Pulmonary artery endothelial cell (primary cell): ENCODE measurements at regions not wholly inside any gene's neighbourhood (a gene's known extent, or its start where the extent isn't known, plus 50 kb on each side); places are given as distances from the start of the nearest gene placed in this dataset.

Source experiments
- DNase-seq: peaks from one replicate; pipeline ENCODE4 v3.0.0-alpha.2; 2011; ENCODE audit warnings: low read depth, low spot score

DNA sequence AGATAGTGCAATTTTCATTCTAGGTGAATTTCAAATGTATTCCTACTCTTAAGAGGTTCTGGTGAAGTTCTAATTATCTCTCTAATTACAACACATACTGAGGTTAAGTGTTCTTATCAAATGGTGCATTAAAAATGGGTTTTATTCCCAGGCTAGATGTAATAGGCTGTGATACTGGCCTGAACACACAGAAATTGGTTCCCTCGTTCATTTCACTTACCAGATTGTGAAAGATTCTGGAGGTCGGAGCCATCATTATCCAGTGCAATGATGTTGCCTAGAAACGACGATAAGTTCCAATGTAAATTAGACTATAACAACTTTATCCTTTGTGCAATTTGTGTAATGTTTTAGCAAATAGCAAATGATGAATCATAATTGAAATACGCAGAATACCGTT is 172.6 kb upstream of the SOX4 start:
- DNase-seq = no peak

DNA sequence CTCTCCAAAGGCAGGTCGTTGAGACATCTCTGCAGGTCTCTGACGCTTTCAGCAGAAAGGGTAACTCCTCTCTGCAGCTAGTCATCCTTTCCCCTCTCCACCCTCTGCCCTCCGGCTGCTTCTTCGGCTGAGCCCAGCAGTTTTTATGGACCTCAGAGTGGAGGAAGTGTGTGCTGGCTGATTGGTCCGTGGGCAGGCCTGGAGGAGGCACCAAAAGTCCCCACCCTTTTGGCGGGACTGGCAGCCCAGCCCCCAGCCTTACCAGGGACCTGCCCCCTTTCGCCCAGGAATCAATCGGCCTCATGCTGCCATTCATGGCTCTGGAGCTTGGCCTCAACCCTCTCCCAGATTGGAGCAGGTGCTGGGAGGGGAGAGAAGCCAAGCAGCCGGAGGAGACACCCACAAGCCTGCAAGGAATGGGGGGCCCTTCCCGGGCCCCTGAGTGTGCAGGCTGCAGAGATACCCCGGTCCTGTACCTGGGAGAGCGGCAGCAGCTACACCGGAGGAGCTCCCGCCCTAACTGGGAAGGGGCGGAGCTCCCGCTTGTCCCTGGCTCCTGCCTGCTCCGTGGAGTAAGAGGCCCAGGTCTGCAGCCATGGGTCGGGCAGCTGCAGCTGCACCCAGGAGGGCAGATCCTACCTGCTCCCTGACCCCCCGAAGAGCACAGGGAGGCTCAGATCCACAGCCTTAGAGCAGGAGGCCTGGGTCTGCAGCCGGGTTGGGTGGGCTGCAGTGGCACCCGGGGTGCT is 170.3 kb upstream of the SOX4 start:
- no peak for DNase-seq

DNA sequence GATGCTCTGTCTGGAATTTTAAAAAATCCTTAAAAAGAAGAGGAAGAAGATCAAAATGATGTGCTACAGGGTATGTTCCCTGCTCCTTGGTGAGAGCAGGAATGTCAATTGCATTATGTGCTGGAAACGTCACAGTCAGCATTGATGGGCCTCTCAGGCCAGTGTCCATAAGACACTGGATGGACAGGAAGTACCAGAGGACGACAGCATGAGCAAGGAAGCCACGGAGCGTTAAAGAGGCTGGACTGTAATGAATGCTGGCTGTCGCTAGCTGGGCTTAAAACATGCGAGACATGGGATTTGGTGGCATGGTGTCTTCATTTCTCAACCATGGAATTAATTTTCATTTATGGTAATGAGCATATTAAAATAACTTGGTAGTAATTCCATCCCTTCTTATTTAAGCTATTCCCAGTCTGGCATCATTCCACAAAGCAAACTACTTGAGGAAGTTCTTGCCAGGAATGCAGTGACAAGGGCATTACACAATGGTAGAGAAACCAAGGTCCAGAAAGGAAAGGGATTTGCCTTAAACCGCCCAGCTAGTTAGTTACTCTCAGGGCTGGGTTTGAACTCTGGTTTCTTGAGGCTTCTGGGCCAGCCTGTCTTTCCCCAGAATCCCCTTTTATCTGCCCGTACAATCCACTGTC is 166.6 kb upstream of the SOX4 start:
- no peak for DNase-seq

DNA sequence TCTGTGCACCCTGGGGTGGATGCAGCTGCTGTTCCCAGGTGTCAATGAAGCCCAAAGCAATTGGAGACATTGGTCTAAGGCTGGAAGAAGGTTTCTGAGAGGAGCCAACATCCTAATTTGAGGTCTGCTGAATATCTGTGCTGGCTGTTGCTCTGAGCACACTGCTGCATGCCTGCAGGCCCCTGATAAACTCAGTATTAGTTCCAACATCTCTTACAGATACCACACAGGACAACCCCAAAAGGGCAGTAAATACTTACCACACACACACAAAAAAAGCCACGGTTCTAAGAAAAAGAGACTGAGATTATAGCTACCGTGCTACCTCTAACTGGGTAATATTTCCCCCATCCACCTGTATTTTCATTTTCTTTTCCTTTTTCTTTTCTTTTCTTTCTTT is 164.3 kb upstream of the SOX4 start:
- DNase-seq = no peak

DNA sequence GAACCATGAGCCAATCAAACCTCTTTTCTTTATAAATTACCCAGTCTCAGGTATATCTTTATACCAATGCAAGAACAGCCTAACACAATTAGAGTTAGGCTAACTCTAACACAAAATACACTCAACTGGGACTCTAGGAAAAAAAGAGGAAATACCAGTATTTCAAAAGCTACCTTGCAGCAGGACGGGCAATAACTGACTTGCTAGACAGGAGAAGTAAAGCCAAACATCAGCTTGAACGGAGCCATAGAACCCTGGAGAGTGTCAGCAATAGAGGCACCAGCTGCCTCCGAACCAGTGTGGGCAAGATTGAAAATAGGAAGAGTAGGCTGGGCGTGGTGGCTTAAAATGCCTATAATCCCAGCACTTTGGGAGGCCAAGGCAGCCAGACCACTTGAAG is 162.0 kb upstream of the SOX4 start:
- DNase-seq = no peak

DNA sequence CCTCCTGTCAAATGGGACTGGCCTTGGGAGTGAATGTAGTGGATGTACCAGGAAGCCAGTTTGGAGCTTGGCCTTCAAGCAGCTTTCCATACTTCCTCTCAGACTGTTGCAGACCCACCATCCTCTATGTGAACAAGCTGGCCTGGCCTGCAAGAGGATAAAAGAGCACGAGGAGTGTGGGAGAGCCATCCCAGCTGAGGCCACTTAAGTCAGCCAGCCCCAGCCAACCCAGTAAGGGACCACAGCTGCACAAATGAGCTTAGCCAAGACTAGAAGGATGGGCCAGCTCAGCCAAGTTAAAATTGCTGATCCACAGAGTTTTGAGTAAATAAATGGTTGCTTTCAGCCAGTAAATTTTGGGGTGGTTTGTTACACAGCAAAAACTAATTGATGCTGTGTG is 156.9 kb upstream of the SOX4 start:
- no peak for DNase-seq

DNA sequence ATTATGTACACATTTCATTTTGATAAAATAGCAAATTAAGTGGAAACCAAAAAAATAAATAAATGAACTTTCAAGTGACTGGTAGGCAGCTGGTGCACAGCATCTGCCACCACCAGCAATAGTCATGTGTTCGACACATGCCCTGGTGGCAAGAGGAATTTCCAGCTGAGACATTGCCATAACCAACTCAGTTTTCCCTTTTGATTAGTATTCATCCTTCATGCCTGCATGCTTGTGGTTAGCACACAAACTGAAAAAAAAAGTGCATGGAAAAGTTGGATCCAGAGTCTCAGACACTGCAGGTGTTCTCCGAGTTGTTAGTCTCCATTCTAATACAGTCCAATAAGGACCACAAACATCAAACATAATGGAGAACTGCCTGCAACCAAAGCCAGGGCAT is 156.0 kb upstream of the SOX4 start:
- no peak for DNase-seq

DNA sequence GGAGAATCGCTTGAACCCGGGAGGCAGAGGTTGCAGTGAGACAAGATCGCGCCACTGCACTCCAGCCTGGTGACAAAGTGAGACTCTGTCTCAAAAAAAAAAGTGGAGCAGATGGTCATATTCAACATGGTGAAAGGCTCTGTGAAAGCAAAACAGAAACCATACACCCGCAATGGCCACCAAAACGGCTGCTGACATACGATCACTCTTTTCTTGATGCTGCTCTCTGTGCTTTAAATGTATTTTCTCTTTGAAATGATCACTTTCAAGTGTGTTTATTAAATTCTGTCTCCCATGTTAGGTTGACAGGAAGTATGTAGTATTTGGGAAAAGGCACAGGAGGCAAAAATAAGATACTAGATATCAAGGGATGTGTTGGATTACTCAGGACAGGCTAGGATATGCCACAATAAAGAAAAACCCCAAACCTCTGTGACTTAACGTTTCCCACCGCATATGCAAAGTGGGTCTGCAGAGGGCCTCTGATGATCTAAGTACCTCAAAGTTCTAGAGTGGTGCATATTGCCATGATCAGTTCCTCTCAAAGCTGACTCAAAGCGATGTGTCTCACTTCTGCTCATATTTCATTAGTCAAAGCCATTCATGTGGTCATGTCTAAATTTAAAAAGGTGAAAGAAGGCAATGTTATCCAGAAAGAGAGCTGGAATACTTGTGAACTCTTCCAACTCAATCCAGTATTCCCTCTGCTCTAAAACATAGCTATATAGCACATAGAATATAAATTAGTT is 155.1 kb upstream of the SOX4 start:
- DNase-seq = no peak

DNA sequence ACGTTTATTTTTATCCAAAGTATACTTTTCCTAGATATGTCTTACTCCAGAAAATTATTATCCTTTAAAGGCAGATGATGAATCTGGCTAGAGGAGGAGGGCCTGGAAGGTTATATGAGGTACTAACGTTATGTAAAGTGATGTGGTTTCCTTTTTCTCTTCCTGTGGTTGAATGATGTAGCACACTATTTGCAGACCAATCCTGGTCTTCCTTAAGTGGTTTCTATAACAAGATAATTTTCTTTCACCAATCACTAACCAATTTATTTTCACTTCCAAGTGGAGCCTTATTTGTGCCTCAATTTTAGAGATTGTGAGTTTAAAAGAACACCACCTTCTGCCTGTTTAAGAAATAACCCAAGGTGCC is 154.6 kb upstream of the SOX4 start:
- no peak for DNase-seq

DNA sequence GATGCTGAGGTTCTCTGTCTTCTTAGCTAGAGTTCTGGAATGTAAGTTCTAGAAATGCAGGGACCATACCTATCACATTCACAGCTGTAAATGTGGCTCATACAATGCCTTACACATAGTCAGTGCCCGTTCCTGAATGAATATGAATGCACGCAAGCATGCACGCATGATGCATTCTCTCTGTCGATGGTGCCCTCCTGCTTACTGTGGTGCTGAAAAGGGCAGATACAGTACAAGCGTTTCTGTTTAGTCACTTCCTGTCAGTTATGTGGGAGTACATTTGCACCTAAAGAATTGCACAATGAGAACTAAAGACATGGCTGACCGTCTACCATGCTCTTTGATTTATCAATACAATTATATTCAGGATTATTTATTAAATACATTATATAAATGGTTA is 152.2 kb upstream of the SOX4 start:
- DNase-seq = no peak

DNA sequence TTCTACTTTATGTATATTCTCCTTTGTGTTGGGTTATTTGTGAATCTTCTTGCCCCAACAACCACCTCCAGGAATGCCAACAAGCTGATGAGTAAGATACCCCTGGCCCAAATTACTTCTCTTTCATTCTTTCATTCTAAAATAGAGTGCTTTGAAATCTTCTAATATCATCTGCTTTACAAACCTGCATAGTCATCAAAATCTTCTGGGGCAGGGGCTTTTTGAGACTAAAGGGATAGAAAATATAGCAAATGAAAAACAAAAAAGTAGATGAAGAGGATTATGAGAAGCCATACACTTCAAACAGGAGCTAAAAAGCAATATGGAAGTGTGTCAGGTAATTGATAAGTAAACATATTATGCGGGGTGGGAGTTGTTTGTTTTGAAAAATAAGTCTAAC is 150.7 kb upstream of the SOX4 start:
- no peak for DNase-seq

DNA sequence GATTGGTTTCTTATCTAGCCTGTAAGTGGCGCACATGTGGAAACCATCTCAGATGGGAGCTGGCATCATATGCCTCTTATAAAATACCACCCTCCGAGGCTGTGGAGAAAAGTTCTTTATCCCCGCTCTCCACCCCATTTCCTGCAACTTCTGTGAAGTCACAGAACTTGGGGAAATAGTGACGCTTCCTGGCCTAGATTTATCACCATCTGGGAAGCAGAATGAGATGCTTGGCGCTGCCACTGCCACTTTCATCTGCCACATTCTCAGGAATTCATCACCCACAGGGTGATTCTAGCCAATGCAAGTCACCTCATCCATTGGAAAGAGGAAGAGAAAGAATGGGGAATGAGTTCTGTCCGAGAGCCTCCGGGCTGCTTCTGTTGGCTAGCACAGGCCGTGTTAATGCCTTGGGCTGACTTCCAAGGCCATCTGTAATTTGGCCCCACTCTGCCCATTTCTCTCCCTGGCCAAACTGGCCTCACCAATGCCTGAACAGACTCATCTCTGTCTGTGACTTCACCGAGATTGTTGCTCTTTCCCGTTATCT is 148.8 kb upstream of the SOX4 start:
- no peak for DNase-seq

DNA sequence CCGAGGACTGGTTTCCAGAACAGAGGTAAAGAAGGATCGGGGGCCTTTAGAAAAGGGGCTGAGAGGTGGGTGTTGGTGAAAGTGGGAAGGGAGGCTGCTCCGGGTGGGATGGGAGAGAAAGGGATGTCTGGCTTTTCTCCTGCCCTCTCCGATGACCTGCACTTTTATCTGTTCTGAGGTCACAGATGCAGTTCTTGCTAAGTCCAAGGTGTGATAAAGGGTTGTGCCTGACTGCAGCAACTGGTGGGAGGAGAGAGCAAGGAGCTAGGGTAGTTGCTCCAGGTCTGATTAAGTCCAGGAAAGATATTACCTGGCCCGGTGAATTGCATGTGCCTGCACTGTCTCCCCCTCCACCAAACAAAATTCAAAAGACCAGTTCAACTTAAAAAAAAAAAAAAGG is 145.6 kb upstream of the SOX4 start:
- DNase-seq = no peak

DNA sequence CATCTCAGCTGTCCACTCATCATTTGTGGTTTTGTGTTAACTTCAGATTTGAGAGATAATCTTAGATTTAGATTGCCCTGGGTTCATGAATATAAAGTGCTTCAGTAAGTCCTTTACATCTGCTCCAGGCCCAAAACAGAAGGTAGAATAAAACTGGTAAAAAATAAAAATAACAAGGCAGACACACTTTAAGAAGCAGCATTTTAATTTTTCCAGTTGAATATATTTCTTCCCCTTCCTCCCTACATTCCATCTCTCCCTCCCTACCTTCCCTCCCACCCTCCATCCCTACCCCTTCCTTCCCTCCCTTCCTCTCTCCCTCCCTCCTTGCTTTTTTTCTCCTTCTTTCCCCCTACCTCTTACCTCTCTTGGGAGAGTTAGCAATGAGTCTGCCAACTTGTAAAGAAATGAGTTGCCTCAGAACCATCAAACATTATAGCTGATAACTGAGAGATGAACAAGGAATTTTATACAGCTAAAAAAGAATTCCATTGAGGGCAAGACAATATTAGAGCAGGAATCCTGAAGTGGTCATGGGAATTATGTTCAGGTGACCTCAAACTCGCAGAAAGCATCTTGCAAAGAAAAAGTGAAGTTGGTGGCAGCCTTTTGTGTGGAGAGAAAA is 145.0 kb upstream of the SOX4 start:
- DNase-seq = no peak

DNA sequence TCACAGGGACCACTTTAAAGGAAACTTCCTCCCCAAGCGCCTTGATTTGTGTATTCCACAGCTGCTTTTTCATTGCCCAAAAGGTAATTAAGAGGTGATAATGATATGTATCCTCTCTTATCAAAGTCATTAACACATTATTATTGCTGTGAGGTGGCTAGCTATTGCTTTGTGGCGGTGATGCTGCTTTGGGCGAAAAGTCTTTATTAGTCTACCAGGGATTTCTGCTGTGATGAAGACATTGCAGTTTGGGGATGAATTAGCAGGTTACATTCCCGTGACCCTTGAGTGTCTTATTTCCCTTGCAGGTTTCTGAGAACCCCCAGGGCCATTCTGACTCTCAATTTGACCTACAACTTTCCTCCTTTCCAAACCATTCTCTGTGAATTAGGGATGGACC is 143.4 kb upstream of the SOX4 start:
- DNase-seq = no peak

DNA sequence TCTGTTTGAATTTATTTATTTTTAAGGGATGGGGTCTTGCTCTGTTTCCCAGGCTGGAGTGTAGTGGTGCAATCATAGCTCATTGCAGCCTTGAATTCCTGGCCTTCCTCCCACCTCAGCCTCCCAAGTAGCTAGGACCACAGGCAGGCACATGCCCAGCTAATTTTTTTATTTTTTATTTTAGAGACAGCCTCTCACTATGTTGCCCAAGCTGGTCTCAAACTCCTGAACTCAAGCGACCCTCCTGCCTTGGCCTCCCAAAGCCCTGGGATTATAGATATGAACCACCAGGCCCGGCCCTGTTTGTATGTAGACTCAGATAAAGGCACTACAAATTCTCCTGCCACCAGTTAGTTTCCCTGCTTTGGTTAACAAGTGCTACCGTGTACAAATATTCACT is 142.9 kb upstream of the SOX4 start:
- DNase-seq = no peak

DNA sequence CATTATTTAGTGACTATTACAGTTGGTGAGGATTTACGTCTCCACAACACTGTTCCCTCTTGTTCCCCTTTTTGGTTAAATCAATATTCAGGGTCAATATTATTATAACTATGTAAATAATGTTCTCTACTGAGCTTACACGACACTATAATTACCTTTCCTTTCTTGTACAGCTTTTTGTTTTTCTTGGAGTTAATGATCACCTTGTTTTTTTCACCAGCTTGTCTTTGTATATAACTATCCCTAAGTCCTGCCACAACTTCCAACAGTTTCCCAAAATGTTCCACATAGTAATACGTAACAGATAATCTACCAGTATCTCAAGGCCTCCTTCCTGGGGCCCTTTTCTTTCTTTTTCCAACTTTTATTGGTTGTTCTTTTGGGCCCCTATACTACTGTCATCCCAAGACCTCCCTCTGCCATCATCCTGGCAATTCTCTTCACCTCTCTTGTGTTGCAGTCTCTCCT is 142.0 kb upstream of the SOX4 start:
- no peak for DNase-seq

DNA sequence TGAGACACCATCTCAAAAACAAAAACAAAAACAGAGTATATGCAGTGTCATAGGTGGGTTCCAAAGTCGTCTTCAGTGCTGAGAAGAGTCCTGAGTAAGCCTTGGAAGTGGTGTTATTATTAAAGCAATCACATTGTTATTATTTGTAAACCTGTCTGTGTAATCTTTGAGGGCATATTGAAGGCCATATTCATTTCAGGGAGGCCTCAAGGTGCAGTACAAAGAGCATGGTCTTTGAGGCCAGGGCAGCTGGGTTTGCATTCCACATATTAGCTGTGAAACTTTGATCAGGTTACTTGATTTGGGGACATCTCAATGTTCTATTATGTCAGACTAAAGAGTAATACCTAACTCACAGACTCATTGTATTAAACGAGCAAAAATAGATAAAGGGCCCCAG is 139.3 kb upstream of the SOX4 start:
- no peak for DNase-seq

DNA sequence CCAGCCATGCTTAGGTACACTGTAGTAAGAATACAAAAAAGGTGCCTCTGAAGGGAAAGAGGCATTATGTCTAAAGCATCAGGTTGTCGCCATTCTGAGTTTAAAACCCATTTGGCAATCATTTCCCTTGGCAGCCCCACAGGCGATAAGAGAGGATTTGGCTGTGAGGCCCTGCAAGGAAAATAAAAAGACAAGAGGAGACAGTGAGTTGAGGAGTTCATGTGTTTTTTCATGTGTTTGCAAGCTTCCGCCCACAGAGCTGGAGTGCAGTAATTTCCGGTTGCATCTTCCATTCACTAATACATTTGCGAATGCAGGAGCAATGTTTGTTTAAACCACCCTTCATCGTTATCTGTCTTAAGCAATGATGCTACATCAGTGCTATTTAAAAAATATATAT is 138.5 kb upstream of the SOX4 start:
- DNase-seq = no peak

DNA sequence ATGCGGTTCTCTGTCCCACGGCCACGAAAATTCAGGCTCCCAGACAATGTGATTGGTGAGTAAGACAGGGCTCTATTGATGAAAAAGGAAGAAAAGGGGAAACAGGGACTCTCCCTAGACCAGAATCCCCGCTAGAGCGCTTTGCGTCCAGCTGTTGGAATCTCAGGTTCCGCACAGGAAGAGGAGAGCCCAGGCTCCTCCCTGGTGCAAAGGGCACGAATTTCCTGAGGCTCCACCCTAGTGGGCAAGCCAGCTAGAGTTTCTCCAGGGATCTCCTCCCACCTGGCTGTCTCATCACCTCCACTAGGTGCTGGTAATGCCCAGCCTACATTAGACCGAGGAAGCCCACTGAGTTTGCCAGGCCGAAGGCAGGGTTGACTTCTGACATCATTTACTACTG is 135.9 kb upstream of the SOX4 start:
- DNase-seq = no peak

DNA sequence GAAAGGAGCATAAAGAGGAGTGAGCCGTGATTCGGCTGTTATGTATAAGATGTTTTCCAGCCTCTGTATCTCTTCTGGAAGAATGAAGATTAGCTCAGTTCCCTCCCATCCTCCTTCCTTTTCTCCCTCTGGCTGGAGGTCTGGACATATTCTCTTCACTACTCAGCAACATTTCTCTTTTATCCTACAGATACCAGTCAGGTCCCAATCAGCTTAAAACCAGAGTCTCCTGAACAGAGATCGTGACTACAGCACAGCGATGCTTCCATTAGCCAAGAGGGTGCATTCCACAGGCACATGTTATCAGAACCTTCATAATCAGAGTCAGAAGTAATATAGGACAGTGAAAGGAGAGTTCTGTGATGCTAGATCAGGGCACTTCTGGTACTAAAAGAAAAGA is 133.9 kb upstream of the SOX4 start:
- DNase-seq = no peak
